Eye (tissue), 1 donor: ENCODE measurements at regions not wholly inside any gene's neighbourhood (a gene's known extent, or its start where the extent isn't known, plus 50 kb on each side); places are given as distances from the start of the nearest gene placed in this dataset.
"Not testable (repeated sequence)": the region's sequence is repeated elsewhere in the genome, so short reads cannot be mapped to it uniquely, and the experiment has no call there.

Source experiments
- DNase-seq: peaks from one replicate; pipeline ENCODE4 v3.0.0-alpha.2; 2015

GRCh38 chr15:79540551-79540950 lies 108.4 kb downstream of the MINAR1 start:
- DNase-seq, result no peak

DNA sequence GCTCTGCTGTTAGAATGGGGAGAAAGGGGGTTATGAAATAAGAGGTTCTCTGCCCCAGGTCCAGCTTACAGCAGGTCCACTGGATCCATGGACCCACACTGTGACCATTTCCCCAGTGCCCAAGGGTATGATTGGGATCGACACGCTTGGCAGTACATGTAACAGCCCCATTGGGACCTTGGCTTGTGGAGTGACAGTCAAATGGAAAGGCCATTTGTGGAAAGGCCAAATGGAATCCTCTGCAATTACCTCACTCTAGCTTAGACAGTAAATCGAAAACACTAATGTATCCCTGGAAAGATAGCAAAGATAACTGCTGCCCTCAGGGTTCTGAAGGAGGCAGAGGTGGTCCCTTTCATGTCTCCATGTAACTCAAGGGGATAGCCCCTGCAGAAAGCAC lies 109.1 kb downstream of the MINAR1 start:
- DNase-seq, result peak; percentile 53

DNA sequence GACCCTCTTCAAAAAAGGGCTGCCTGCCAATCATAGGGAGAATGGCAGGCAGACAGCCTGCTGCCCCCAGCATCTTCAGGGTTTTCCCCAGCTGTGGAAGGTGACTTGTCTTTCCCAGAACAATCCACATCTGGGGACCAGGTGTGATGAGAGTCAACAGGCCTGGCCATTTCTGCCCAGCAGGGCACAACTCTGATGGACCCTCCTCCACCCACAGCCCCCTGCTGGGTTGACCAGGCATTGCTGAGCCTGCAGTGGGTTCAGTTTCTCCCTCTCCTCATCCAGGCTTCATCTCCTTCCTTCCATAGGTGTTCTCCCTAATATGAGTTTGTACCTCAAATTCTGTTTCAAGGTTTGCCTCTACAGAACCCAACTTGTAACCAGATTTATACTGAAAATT lies 111.0 kb downstream of the MINAR1 start:
- no peak for DNase-seq

DNA sequence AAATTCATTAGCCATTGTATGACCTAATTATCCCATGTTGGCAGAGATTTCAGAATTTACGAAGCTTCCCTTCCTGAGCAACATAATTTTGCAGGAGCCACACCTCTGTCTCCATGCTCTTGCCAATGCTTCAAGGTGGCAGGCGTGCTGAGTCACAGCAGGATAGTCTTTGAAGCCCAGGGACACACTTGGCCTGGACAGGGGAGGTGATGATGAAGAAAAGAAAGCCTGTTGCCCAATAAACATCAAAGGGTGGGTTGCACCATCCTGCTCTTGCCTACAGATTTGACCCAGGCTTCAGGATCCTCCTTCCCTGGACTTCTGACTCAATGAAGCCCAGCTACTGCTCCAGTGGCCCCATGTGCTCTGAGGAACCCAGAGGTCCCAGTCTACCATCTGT lies 117.1 kb downstream of the MINAR1 start:
- DNase-seq, result no peak

DNA sequence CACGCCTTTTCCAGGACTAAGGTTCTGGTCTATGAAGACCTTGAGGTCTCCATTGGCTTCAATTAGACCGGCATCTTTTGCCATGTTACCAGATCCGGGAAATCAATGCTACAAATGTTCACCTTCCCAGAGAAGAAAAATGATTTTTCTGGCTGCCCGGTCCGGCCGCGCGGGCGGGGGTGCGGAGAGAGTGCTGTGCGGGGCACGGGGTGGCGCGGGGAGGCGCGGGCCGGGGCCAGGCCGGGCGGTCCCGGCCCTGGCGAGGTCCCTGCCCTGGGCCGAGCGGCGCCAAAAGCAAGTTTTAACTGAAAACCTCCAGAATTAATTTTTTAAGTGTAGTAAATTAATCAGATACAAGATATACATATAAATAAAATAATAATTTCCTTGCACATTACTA lies 128.2 kb downstream of the MINAR1 start:
- DNase-seq, result no peak

DNA sequence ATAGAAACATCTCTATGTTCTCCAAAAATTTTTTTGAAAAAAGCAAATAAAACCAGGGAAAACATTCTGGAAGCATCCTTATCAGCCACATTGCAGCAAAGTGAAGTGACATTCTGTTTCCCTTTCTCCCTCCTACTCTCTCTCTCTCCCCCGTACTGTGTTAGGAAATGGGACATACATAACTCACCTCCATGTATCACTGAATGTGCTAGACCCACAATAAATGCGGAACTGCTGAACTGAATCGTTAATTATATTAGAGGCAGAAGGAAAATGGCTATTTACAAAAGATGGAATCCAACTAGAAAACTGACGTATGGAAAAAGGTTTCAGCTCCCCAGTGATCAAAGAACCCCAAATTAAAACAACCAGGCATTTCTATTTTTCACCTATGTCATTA lies 129.8 kb downstream of the MINAR1 start:
- no peak for DNase-seq

DNA sequence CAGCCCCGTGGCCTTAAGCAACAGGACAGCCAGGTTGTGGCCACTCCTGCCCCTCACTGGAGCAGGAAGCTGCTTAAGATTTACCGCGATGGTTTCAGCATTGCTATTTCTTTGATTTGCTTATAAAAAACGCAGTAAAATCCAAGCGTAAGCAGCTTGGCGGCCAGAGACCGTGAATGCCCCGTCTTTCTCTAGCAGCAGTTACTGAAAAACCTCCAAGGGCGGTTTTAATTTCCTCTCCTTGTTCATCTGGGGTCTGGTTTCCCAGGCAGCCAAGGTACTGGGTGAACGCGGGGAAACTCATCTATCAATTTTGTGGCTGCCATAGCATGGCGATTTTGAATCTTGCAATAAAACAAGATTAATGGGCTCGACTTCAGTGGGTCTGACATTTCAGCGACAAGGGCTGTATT lies 130.3 kb downstream of the MINAR1 start:
- no peak for DNase-seq

DNA sequence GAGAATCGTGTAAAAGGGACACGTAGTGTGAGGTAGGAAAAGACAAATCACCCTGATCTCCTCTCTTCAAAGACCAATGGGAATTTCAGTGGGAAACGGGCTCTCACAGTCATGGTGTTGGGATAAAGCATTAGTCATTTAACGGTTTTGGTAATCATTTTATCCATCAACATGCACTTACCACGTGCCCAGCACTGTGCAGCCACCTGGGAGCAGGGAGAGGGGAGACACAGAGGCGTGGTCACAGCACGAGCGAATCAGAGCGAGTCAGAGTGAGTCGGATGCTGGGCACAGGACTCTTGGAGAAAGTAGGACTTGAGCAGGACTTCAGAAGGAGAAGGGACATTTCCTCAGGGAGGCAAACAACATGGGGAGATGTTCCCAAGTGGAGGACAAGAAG lies 130.8 kb downstream of the MINAR1 start:
- no peak for DNase-seq

GRCh38 chr15:79570004-79570403 lies 137.9 kb downstream of the MINAR1 start:
- no peak for DNase-seq

DNA sequence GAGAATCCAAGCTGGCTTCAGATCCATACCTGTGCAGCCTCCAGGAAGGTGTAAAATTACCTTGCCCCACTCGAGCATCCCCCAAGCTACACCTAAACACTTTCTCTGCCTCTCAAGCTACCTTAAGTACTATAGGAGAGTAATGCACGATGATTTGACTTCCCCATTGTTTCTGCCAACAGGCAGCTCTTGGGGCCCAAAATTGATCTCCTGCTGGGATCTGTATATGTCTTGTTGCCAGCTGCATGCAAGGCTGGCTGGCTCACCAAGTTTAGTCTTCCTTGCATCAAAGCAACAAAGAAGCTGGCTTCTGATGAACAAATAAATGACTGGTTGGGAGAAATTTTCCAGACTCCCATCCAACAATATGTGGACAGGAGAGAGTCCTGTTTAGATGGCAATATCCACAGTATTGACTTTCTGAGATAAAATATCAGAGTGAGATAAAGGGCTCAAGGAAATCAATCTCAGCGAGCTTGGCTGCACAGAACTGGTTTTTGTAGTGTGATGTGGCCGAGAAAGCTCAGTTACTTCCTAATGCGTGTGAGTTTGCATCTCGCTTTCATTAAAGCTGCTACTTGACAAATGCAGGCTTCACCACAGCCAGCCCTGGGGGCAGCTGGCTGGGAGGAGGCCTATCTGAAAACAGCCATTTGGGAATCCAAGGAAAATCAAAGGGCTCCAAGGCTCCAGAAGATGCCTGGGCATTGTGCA lies 140.7 kb downstream of the MINAR1 start:
- peak; percentile 3 for DNase-seq

GRCh38 chr15:79574431-79575273 lies 142.5 kb downstream of the MINAR1 start:
- DNase-seq, result not testable (repeated sequence)

- no peak for DNase-seq
These were observed 150.5 kb downstream of the MINAR1 start for GRCh38 chr15:79582650-79583049.

DNA sequence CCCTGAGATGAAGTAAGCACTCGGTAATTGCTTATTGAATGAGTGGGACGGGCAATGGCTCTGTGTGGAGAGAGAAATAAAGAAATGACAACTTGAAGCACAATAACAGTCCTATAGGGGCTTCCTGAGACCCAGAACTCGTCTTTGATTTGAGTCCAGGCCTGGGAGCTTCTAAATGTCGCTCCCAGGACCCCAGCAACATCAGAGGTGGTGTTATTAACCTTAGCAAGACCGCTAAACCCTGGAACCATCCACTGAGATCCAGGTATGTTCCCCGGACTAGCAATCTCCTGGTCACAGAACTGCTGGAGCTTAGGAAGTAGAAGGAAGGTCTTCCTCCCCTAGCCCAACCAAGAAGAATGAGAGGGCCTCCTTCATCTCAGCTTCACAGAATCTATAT lies 160.0 kb downstream of the MINAR1 start:
- no peak for DNase-seq

GRCh38 chr15:79593119-79593869 lies 161.2 kb downstream of the MINAR1 start:
- DNase-seq, result peak; percentile 18

- peak; percentile 44 for DNase-seq
These were observed 163.2 kb downstream of the MINAR1 start for GRCh38 chr15:79595306-79595705.

DNA sequence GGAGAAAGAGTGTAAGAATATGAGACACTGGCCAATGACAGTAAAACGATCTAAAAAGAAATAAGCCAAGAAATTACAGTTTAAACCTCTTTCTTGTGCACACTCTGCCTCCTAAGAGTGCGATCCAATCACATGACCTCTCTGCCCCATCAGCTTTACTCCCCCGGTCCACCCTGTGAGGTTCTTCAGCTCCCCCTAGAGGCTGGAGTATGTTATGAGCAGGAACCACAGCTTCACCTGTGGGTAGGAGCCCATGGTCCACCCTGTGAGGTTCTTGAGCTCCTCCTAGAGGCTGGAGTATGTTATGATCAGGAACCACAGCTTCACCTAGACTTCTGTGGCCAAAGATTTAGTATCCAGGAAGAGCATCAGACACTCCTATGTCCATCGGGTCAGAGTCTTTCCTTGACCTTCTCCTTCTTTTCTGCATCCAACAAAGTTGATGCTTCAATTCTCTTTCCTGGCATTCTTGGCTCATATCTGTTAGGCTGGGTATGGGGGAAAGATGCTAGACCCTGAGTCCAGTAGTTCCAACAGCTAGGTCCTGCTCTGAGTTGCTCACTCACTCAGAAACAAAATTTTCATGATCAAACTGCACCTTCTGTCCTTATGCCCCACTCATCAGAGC lies 164.0 kb downstream of the MINAR1 start:
- DNase-seq, result peak; percentile 68

- DNase-seq, result no peak
These were observed 166.5 kb downstream of the MINAR1 start for GRCh38 chr15:79598639-79599038.

- no peak for DNase-seq
These were observed 169.4 kb downstream of the MINAR1 start for GRCh38 chr15:79601405-79602086.

- peak; percentile 9 for DNase-seq
These were observed 170.0 kb downstream of the MINAR1 start for GRCh38 chr15:79602180-79602579.

GRCh38 chr15:79602731-79603130 lies 170.6 kb downstream of the MINAR1 start:
- DNase-seq, result peak; percentile 4

DNA sequence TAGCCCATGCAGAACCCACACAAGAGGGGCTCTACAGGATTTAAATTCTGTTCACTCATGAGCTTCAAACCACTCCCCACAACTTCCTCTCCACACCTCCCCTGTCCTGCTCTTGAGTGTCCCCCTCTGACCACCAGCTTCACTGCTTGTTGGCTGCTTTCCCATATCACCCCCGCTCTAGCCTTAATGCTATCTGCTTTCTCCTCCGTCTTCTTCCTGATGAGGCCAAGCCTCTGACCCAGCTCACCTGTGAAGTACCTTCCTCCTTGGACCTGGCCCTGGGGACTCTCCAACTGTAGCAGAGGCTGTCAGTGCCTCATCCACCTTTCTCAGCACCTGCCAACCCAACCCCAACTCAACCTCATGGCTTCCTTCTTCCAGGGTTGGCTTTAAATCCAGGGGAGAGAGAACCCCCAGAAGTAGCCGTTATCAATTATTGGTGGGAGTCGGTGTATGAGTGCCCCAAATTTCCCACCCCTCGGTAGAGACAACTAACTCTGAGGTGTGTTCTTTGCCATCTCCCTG lies 174.8 kb downstream of the MINAR1 start:
- no peak for DNase-seq
